ENCODE measurements at regions not wholly inside any gene's neighbourhood (a gene's known extent, or its start where the extent isn't known, plus 50 kb on each side); places are given as distances from the start of the nearest gene placed in this dataset.

GRCh38 chr3:113065336-113065735 lies 74.6 kb downstream of the GTPBP8 start:
- no peak overlapping the region for H3K27ac ChIP-seq (ENCODE audit: low read depth in 1 of 2, low read length in 2 of 2)
- H3K4me1 ChIP-seq (ENCODE audit: control insufficient read depth in 4 of 4, insufficient read depth in 4 of 4, low read length in 3 of 4) = no peaks in the 10 kb centered on the region
- no peaks in the 10 kb centered on the region for H3K36me3 ChIP-seq (ENCODE audit: control insufficient read depth in 4 of 4, insufficient read depth in 3 of 4, low read depth in 1 of 4, low read length in 3 of 4)
- H3K27me3 ChIP-seq (ENCODE audit: control insufficient read depth in 4 of 4, insufficient read depth in 4 of 4, low read length in 3 of 4) = no peaks in the 10 kb centered on the region
- TF ChIP-seq SP1 (IDR thresholded peaks at IDR 0.05) = no peak
- no peak for TF ChIP-seq RAD21 (IDR thresholded peaks at IDR 0.05)
- TF ChIP-seq YY1 (IDR thresholded peaks at IDR 0.05) = no peak
- no peak for TF ChIP-seq NR2F2 (IDR thresholded peaks at IDR 0.05)
- TF ChIP-seq MAX (IDR thresholded peaks at IDR 0.05) = no peak
- no peak for TF ChIP-seq HNF4A (conservative IDR thresholded peaks at IDR 0.05)
- TF ChIP-seq ATF3 (IDR thresholded peaks at IDR 0.05) = no peak
- TF ChIP-seq FOXA1 (IDR thresholded peaks at IDR 0.05) = no peak
- TF ChIP-seq REST (IDR thresholded peaks at IDR 0.05) = no peak
- TF ChIP-seq EGR1 (IDR thresholded peaks at IDR 0.05; ENCODE audit: low read depth in 2 of 2) = no peak
- H3K9ac ChIP-seq (ENCODE audit: low read depth in 1 of 2, low read length in 2 of 2) = no peak overlapping the region
- H3K4me3 ChIP-seq (ENCODE audit: low read depth in 1 of 3, low read length in 3 of 3) = no peak overlapping the region
- peaks cover 0 to 2% (median 0%) of the 10 kb centered on the region in 4 donors for H3K9me3 ChIP-seq (ENCODE audit: control insufficient read depth in 4 of 4, low read length in 3 of 4)
- DNase-seq (ENCODE audit: low spot score) = no peak
- WGBS = 92% methylated on average over 3 of the region's 3 CpGs

GRCh38 chr3:113070072-113070640 lies 79.4 kb downstream of the GTPBP8 start:
- H3K4me3 ChIP-seq (ENCODE audit: low read depth in 1 of 3, low read length in 3 of 3) = no peak overlapping the region
- TF ChIP-seq ZBTB33 (IDR thresholded peaks at IDR 0.05) (no peak), SP1 (IDR thresholded peaks at IDR 0.05) (no peak), RXRA (IDR thresholded peaks at IDR 0.05) (no peak), FOXA1 (IDR thresholded peaks at IDR 0.05) (no peak), HNF4G (IDR thresholded peaks at IDR 0.05) (no peak), JUND (IDR thresholded peaks at IDR 0.05) (no peak), TAF1 (conservative IDR thresholded peaks at IDR 0.05) (no peak), FOXA2 (IDR thresholded peaks at IDR 0.05) (no peak), RAD21 (IDR thresholded peaks at IDR 0.05) (no peak), YY1 (IDR thresholded peaks at IDR 0.05) (no peak), HNF4A (conservative IDR thresholded peaks at IDR 0.05) (no peak), ATF3 (IDR thresholded peaks at IDR 0.05) (no peak), EGR1 (IDR thresholded peaks at IDR 0.05; ENCODE audit: low read depth in 2 of 2) (no peak), CTCF (IDR thresholded peaks at IDR 0.05; ENCODE audit: low read depth, low read length, missing input control) (no peak)
- H3K9me3 ChIP-seq (ENCODE audit: control insufficient read depth in 4 of 4, low read length in 3 of 4) = peaks cover 0 to 2% (median 0%) of the 10 kb centered on the region in 4 donors
- DNase-seq (ENCODE audit: low spot score) = no peak
- no peak overlapping the region for H3K9ac ChIP-seq (ENCODE audit: low read depth in 1 of 2, low read length in 2 of 2)
- H3K4me1 ChIP-seq (ENCODE audit: control insufficient read depth in 4 of 4, insufficient read depth in 4 of 4, low read length in 3 of 4) = no peaks in the 10 kb centered on the region
- H3K27ac ChIP-seq (ENCODE audit: low read depth in 1 of 2, low read length in 2 of 2) = no peak overlapping the region
- no peaks in the 10 kb centered on the region for H3K36me3 ChIP-seq (ENCODE audit: control insufficient read depth in 4 of 4, insufficient read depth in 3 of 4, low read depth in 1 of 4, low read length in 3 of 4)
- no peaks in the 10 kb centered on the region for H3K27me3 ChIP-seq (ENCODE audit: control insufficient read depth in 4 of 4, insufficient read depth in 4 of 4, low read length in 3 of 4)
- 88% methylated on average over 1 of the region's 1 CpG for WGBS
